Lower lobe of right lung (tissue), 2 donors: ENCODE measurements at regions not wholly inside any gene's neighbourhood (a gene's known extent, or its start where the extent isn't known, plus 50 kb on each side); places are given as distances from the start of the nearest gene placed in this dataset.

Experiments
- ATAC-seq, 2 donors: fragments of 200-7000 bp; cut with Tn5 transposase; one replicate each; pipeline ENCODE4 v1.9.1; 2020 to 2022; ENCODE audit warnings: mild to moderate bottlenecking in 2 of 2, moderate library complexity in 2 of 2
- DNase-seq: peaks from one replicate; pipeline ENCODE4 v3.0.0-alpha.2; 2020
- H3K27ac ChIP-seq: fragments of 200-600 bp; one replicate; pipeline ENCODE4 v1.8.0; 2022
- H3K27me3 ChIP-seq: fragments of 200-600 bp; one replicate; pipeline ENCODE4 v1.8.0; 2022; ENCODE audit warnings: low read depth
- H3K36me3 ChIP-seq: fragments of 200-600 bp; one replicate; pipeline ENCODE4 v1.8.0; 2022; ENCODE audit warnings: mild to moderate bottlenecking
- H3K4me1 ChIP-seq: fragments of 200-600 bp; one replicate; pipeline ENCODE4 v1.8.0; 2022
- H3K4me3 ChIP-seq: fragments of 200-600 bp; one replicate; pipeline ENCODE4 v1.8.0; 2022; ENCODE audit warnings: mild to moderate bottlenecking
- H3K9me3 ChIP-seq: fragments of 200-600 bp; one replicate; pipeline ENCODE4 v1.8.0; 2022
- intact Hi-C: fragments of 100-400 bp; cut with DNase I; formaldehyde crosslinking; loops from one replicate; pipeline ENCODE4 v1.11.0; 2022
- TF ChIP-seq, protein P1 (sequence below): fragments of 200-600 bp; IDR thresholded peaks from one replicate; pipeline ENCODE4 v1.8.0; 2022; ENCODE audit warnings: antibody characterized with exemption, mild to moderate bottlenecking
- donor health status: DM: no; HTN: yes; CAD: no; lungs with severe emphysema.

DNA sequence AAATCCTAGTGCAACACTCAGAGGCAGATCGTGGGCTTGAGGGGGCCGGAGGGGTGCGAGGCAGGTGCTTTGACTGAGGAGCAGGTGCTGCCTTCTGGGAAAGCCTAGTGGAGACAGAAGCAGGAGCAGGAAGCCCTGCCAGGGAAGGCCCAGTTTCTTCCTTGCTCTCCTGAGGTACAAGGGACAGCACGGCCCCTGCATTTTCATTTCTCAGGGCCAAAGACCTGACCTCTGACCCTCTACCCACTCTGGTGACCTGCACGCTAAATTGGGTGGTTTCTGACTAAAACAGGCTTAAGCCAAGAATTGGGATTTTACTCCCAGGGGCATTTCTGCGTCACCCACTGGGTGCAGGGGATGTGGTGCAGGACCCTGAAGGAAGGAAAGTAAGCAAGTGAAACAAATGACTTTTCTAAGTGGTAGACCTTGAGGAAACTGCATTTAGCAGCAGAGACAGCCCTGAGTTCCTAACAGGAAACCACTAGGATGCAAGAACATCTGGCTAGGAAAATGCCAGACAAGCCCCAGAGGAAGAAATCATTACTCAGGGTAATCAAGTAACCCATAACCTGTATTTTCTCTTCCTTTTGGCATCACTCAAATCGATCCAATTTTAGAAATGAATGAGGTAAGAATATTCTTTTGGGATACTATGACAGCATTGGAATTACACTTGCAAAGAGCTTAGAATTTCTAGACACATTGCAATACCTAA, 141.7 kb downstream of the CD164 start:
- no peak for DNase-seq

GRCh38 chr6:109239651-109240321, 142.5 kb downstream of the CD164 start:
- TF ChIP-seq, protein P1, sequence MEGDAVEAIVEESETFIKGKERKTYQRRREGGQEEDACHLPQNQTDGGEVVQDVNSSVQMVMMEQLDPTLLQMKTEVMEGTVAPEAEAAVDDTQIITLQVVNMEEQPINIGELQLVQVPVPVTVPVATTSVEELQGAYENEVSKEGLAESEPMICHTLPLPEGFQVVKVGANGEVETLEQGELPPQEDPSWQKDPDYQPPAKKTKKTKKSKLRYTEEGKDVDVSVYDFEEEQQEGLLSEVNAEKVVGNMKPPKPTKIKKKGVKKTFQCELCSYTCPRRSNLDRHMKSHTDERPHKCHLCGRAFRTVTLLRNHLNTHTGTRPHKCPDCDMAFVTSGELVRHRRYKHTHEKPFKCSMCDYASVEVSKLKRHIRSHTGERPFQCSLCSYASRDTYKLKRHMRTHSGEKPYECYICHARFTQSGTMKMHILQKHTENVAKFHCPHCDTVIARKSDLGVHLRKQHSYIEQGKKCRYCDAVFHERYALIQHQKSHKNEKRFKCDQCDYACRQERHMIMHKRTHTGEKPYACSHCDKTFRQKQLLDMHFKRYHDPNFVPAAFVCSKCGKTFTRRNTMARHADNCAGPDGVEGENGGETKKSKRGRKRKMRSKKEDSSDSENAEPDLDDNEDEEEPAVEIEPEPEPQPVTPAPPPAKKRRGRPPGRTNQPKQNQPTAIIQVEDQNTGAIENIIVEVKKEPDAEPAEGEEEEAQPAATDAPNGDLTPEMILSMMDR, result no peak
- ATAC-seq, result no peak
- Histone ChIP-seq H3K27me3 (no peaks in the 10 kb centered on the region), H3K27ac (peak overlapping the region; percentile 34), H3K4me1 (peaks cover 33% of the 10 kb centered on the region), H3K4me3 (no peak overlapping the region), H3K36me3 (no peaks in the 10 kb centered on the region), H3K9me3 (no peaks in the 10 kb centered on the region)
- DNase-seq, result no peak
- intact Hi-C loops, result no loop called here

More for the DNA sequence above, 141.7 kb downstream of the CD164 start:
- Histone ChIP-seq H3K9me3 (no peaks in the 10 kb centered on the region), H3K27me3 (no peaks in the 10 kb centered on the region), H3K36me3 (no peaks in the 10 kb centered on the region), H3K4me1 (peaks cover 33% of the 10 kb centered on the region), H3K27ac (peak overlapping the region; percentile 34), H3K4me3 (no peak overlapping the region)
- TF ChIP-seq, protein P1, result no peak
- ATAC-seq, result no peak
- intact Hi-C loops, result no loop called here

GRCh38 chr6:109239160-109239559, 143.1 kb downstream of the CD164 start:
- peak; percentile 62 to 70 for ATAC-seq
- DNase-seq, result peak; percentile 62
- H3K9me3 ChIP-seq, result no peaks in the 10 kb centered on the region

GRCh38 chr6:109238396-109238795, 143.1 kb downstream of the CEP57L1 start:
- ATAC-seq (peak in 1 of 2 donors; percentile 7), DNase-seq (no peak)
- H3K4me3 ChIP-seq, result no peak overlapping the region
- H3K4me1 ChIP-seq, result peaks cover 33% of the 10 kb centered on the region
- H3K9me3 ChIP-seq, result no peaks in the 10 kb centered on the region
- H3K27ac ChIP-seq, result no peak overlapping the region
- H3K27me3 ChIP-seq, result no peaks in the 10 kb centered on the region
- TF ChIP-seq, protein P1, result no peak
- intact Hi-C loops, result no loop called here
- H3K36me3 ChIP-seq, result no peaks in the 10 kb centered on the region

More at GRCh38 chr6:109239160-109239559, 143.1 kb downstream of the CD164 start:
- TF ChIP-seq, protein P1, result no peak
- intact Hi-C loops, result no loop called here
- no peak overlapping the region for H3K4me3 ChIP-seq
- peak overlapping the region; percentile 54 for H3K27ac ChIP-seq
- H3K36me3 ChIP-seq, result no peaks in the 10 kb centered on the region
- peaks cover 33% of the 10 kb centered on the region for H3K4me1 ChIP-seq
- no peaks in the 10 kb centered on the region for H3K27me3 ChIP-seq

DNA sequence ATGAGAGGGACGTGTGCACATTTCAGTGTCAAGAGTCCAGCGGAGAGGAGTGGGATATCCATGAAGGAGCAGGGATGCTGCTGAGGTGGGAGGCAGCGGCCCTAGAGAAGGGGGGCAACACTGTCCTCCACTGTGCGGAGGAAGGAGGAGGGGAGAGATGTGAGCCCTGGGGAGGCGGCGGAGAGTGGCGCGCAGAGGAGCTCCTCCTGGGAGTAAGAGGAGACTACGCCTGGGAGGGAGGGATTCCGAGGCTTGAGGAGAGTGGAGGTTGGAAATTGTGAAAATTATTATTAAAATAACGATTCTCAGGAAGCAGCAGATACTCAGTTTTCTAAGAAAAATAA, 142.7 kb downstream of the CEP57L1 start:
- Histone ChIP-seq H3K9me3 (no peaks in the 10 kb centered on the region), H3K4me1 (peaks cover 33% of the 10 kb centered on the region), H3K4me3 (no peak overlapping the region), H3K36me3 (no peaks in the 10 kb centered on the region), H3K27me3 (no peaks in the 10 kb centered on the region), H3K27ac (no peak overlapping the region)
- TF ChIP-seq, protein P1, result no peak
- intact Hi-C loops, result no loop called here
- ATAC-seq, result no peak
- no peak for DNase-seq
